KMS-11 (cell line): ENCODE measurements at regions not wholly inside any gene's neighbourhood (a gene's known extent, or its start where the extent isn't known, plus 50 kb on each side); places are given as distances from the start of the nearest gene placed in this dataset.

Experiments used
- H2AFZ ChIP-seq: fragments of 200-600 bp; sonication (generic); 2 replicates; pipeline ENCODE4 v1.6.1; 2016; ENCODE audit warnings: antibody characterized with exemption, mixed run types, low read depth
- H3K27ac ChIP-seq: fragments of 200-600 bp; sonication (generic); 2 replicates; pipeline ENCODE4 v1.6.1; 2016; ENCODE audit warnings: mild to moderate bottlenecking, mixed run types
- H3K27me3 ChIP-seq: fragments of 200-600 bp; sonication (generic); 2 replicates; pipeline ENCODE4 v1.6.1; 2017; ENCODE audit warnings: mild to moderate bottlenecking, low read depth, mixed run types, moderate library complexity; ENCODE audit not compliant: insufficient read depth
- H3K36me3 ChIP-seq: fragments of 200-600 bp; sonication (generic); 2 replicates; pipeline ENCODE4 v1.6.1; 2017; ENCODE audit warnings: mild to moderate bottlenecking, mixed run types; ENCODE audit not compliant: insufficient read depth
- H3K4me1 ChIP-seq: fragments of 200-600 bp; sonication (generic); 2 replicates; pipeline ENCODE4 v1.6.1; 2016; ENCODE audit warnings: mild to moderate bottlenecking, low read depth, mixed run types; ENCODE audit not compliant: poor library complexity, severe bottlenecking
- H3K4me2 ChIP-seq: fragments of 200-600 bp; sonication (generic); 2 replicates; pipeline ENCODE4 v1.7.0; 2016; ENCODE audit warnings: mild to moderate bottlenecking, mixed run types
- H3K4me3 ChIP-seq: fragments of 200-600 bp; sonication (generic); IDR thresholded peaks from 2 replicates; pipeline ENCODE4 v1.6.1; 2017; ENCODE audit warnings: low read depth, low read length, mixed read lengths; ENCODE audit not compliant: insufficient read depth
- H3K79me2 ChIP-seq: fragments of 200-600 bp; sonication (generic); 2 replicates; pipeline ENCODE4 v1.6.1; 2016; ENCODE audit warnings: low read depth, mixed run types; ENCODE audit not compliant: insufficient read depth
- H3K9ac ChIP-seq: fragments of 200-600 bp; sonication (generic); 2 replicates; pipeline ENCODE4 v1.6.1; 2016; ENCODE audit warnings: mild to moderate bottlenecking, mixed run types
- H4K20me1 ChIP-seq: fragments of 200-600 bp; sonication (generic); 2 replicates; pipeline ENCODE4 v1.6.1; 2016; ENCODE audit warnings: mild to moderate bottlenecking, mixed run types; ENCODE audit not compliant: insufficient read depth
- TF ChIP-seq, protein P1 (sequence below): fragments of 200-600 bp; sonication (generic); conservative IDR thresholded peaks from 2 replicates; pipeline ENCODE4 v1.6.1; 2017; ENCODE audit warnings: low read depth, mild to moderate bottlenecking, antibody characterized with exemption, low read length, moderate library complexity, mixed read lengths

DNA sequence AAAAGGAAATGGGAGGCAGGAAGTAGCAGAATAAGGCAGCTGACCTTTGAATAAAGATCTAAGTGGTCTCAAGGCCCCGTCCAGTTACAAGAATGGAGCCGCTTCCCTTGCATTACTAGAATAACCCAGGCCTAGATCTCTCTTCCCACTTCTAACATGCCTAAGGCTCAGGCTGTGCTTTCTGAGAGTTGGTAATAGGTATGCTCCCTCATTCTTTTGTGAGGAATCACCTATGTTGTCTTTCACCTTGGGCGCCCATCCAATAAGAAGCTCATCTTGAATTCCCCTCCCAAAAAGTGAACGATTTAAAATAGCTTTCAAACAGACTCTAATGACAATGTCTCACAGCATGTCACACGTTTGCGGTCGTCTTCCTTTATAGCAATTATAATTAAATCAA, 101.2 kb downstream of the KCNJ2 start:
- Histone ChIP-seq H3K4me1 (no peaks in the 10 kb centered on the region), H3K27me3 (no peaks in the 10 kb centered on the region)

DNA sequence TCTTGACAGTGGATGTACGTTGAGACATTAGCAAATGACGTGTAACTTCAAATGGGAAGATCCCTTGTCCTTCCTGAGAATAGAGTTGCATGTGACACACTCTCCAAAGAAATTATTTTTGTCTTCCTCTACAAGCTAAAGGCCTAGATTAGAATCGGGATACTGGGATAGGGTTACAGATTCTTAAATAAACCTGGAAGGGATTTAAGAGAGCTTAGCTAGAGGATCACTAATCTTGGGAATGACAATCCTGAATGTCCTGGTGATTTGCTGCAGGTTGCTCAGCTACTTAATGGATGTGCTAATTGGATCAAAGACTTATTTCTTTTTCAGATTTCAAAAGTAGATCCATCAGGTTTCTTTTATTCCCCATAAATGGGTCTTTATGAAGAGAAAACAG, 101.9 kb downstream of the KCNJ2 start:
- no peak overlapping the region for H3K4me3 ChIP-seq
- H3K79me2 ChIP-seq, result no peaks in the 10 kb centered on the region
- no peaks in the 10 kb centered on the region for H3K4me1 ChIP-seq
- H3K27ac ChIP-seq, result no peak overlapping the region
- H3K36me3 ChIP-seq, result no peaks in the 10 kb centered on the region
- no peak overlapping the region for H3K4me2 ChIP-seq
- H4K20me1 ChIP-seq, result no peaks in the 10 kb centered on the region
- no peak overlapping the region for H3K9ac ChIP-seq
- H3K27me3 ChIP-seq, result no peaks in the 10 kb centered on the region
- H2AFZ ChIP-seq, result no peak overlapping the region
- TF ChIP-seq, protein P1, sequence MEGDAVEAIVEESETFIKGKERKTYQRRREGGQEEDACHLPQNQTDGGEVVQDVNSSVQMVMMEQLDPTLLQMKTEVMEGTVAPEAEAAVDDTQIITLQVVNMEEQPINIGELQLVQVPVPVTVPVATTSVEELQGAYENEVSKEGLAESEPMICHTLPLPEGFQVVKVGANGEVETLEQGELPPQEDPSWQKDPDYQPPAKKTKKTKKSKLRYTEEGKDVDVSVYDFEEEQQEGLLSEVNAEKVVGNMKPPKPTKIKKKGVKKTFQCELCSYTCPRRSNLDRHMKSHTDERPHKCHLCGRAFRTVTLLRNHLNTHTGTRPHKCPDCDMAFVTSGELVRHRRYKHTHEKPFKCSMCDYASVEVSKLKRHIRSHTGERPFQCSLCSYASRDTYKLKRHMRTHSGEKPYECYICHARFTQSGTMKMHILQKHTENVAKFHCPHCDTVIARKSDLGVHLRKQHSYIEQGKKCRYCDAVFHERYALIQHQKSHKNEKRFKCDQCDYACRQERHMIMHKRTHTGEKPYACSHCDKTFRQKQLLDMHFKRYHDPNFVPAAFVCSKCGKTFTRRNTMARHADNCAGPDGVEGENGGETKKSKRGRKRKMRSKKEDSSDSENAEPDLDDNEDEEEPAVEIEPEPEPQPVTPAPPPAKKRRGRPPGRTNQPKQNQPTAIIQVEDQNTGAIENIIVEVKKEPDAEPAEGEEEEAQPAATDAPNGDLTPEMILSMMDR, result no peak

More for the DNA sequence above, 101.2 kb downstream of the KCNJ2 start:
- H4K20me1 ChIP-seq, result no peaks in the 10 kb centered on the region
- no peak overlapping the region for H2AFZ ChIP-seq
- no peak overlapping the region for H3K4me2 ChIP-seq
- no peaks in the 10 kb centered on the region for H3K79me2 ChIP-seq
- H3K27ac ChIP-seq, result no peak overlapping the region
- TF ChIP-seq, protein P1, result no peak
- no peak overlapping the region for H3K9ac ChIP-seq
- no peak overlapping the region for H3K4me3 ChIP-seq
- H3K36me3 ChIP-seq, result no peaks in the 10 kb centered on the region

DNA sequence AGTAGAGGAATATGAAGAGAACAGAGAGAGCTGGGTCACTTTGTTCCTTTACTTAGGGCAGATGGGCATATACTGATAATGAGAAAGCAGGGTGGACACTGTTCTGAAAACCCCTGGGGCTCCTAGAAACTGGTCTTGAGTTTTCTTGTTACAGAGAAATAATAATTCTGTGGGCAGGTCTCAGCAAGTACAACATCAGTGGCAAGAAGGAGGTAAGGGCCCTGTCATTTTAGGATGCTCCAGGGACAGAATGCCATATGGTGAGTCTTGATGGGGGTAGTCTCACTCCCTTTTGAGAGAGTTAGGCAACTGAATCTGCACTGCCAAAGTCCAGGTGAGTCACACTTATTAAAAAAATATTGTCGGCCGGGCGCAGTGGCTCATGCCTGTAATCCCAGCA, 102.3 kb downstream of the KCNJ2 start:
- Histone ChIP-seq H3K27ac (no peak overlapping the region), H2AFZ (no peak overlapping the region)

DNA sequence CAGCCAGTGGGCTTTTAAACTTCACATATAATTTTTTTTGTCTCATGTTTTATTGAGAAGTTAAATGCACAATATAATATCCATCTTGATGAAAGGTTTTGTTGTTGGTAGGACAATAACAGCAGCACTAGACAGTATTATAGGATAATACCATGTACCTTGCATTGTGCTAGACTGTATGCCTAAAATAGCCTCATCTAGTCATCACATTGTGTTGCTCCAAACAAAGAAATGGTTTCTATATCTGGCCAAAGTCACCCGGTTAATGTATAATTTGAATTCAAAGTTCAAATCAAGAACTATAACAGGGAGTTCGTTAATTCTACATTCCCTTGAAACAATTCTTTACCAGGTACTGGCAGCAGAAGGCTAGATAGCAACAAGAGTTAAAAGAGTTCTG, 104.9 kb downstream of the KCNJ2 start:
- TF ChIP-seq, protein P1, result no peak
- Histone ChIP-seq H3K36me3 (no peaks in the 10 kb centered on the region), H3K79me2 (no peaks in the 10 kb centered on the region), H4K20me1 (no peaks in the 10 kb centered on the region), H3K4me3 (no peak overlapping the region), H2AFZ (no peak overlapping the region), H3K9ac (no peak overlapping the region), H3K4me2 (no peak overlapping the region), H3K27ac (no peak overlapping the region), H3K4me1 (no peaks in the 10 kb centered on the region), H3K27me3 (no peaks in the 10 kb centered on the region)

More for the DNA sequence above, 102.3 kb downstream of the KCNJ2 start:
- Histone ChIP-seq H3K4me2 (no peak overlapping the region), H3K4me3 (no peak overlapping the region), H3K36me3 (no peaks in the 10 kb centered on the region), H3K79me2 (no peaks in the 10 kb centered on the region), H3K27me3 (no peaks in the 10 kb centered on the region), H3K4me1 (no peaks in the 10 kb centered on the region), H3K9ac (no peak overlapping the region), H4K20me1 (no peaks in the 10 kb centered on the region)
- TF ChIP-seq, protein P1, result no peak
